HCT116 (cell line): ENCODE measurements at regions not wholly inside any gene's neighbourhood (a gene's known extent, or its start where the extent isn't known, plus 50 kb on each side); places are given as distances from the start of the nearest gene placed in this dataset.

Experiments
- ATAC-seq: fragments of 200-7000 bp; cut with Tn5 transposase; 2 replicates; pipeline ENCODE4 v1.9.1; 2020; ENCODE audit warnings: mild to moderate bottlenecking, moderate library complexity
- BruUV-seq: library from RNA; stranded (reverse); fragments of 400-500 nt; replicated peaks from 2 replicates; lab custom pipeline; 2021; lab: Mats Ljungman, UMichigan
- CTCF ChIA-PET: fragments of 300-600 bp; sonication (Branson Sonifier 250); formaldehyde crosslinking; loops from one replicate; lab custom pipeline; 2021; ENCODE audit warnings: antibody characterized with exemption; lab: Charles Lee
- POLR2A ChIA-PET: fragments of 300-600, 350-600 bp; sonication (Branson Sonifier 250); formaldehyde crosslinking; loops from one replicate; lab custom pipeline; 2021; ENCODE audit warnings: antibody characterized with exemption; lab: Charles Lee
- RAD21 ChIA-PET, 2 experiments: fragments of 300-600 bp; sonication (Branson Sonifier 250); formaldehyde crosslinking; loops; one replicate each; lab custom pipeline; 2023; ENCODE audit warnings: low total read pairs in 2 of 2; ENCODE audit not compliant: uncharacterized antibody in 2 of 2, unreplicated experiment in 2 of 2, low non-redundant PET in 1 of 2; lab: Charles Lee
- DNase-seq: peaks from one replicate; pipeline ENCODE4 v3.0.0-alpha.2; 2010; ENCODE audit warnings: low read depth, low spot score
- H2AFZ ChIP-seq: fragments of 200-600 bp; shearing (Covaris generic), sonication (generic); 2 replicates; pipeline ENCODE4 v1.6.1; 2017; ENCODE audit warnings: low read depth, mixed run types, mixed read lengths, antibody characterized with exemption, low read length; ENCODE audit not compliant: poor library complexity, severe bottlenecking
- H3K27ac ChIP-seq: 2 replicates; pipeline ENCODE4 v1.5.1; 2012; ENCODE audit warnings: low read depth, low read length
- H3K27me3 ChIP-seq: fragments of 200-600 bp; sonication (generic); 2 replicates; pipeline ENCODE4 v1.6.1; 2016; ENCODE audit warnings: mixed run types, low read length, mixed read lengths; ENCODE audit not compliant: insufficient read depth
- H3K36me3 ChIP-seq, 2 experiments: fragments of 200-500 bp in 1 of 2; fragments of 200-600 bp in 1 of 2; sonication (Bioruptor generic) in 1 of 2; sonication (generic) in 1 of 2; 2 replicates each; pipeline versions ENCODE4 v1.5.1 to v1.6.1; 2014 to 2016; ENCODE audit warnings: low read length in 2 of 2, inconsistent platforms in 1 of 2, mixed read lengths in 1 of 2, mixed run types in 1 of 2; ENCODE audit not compliant: insufficient read depth in 2 of 2, control insufficient read depth in 1 of 2
- H3K4me1 ChIP-seq, 2 experiments: fragments of 200-600 bp in 1 of 2; sonication (generic) in 1 of 2; 2 replicates each; pipeline versions ENCODE4 v1.5.1 to v1.6.1; 2012 to 2017; ENCODE audit warnings: low read length in 2 of 2, inconsistent platforms in 1 of 2, mild to moderate bottlenecking in 1 of 2, mixed read lengths in 1 of 2, mixed run types in 1 of 2, moderate library complexity in 1 of 2; ENCODE audit not compliant: insufficient read depth in 2 of 2, control insufficient read depth in 1 of 2
- H3K4me2 ChIP-seq: fragments of 200-600 bp; sonication (generic); 2 replicates; pipeline ENCODE4 v1.6.1; 2017; ENCODE audit warnings: mixed run types, low read length, mixed read lengths
- H3K4me3 ChIP-seq, 2 experiments: fragments of 200-600 bp in 1 of 2; sonication (generic) in 1 of 2; replicated peaks in 1 of 2; 2 replicates each; pipeline ENCODE4 v1.5.1; 2011 to 2016; ENCODE audit warnings: low read length in 2 of 2, control low read depth in 1 of 2, low read depth in 1 of 2, mild to moderate bottlenecking in 1 of 2, mixed read lengths in 1 of 2, mixed run types in 1 of 2
- H3K79me2 ChIP-seq: fragments of 200-600 bp; sonication (generic); 2 replicates; pipeline ENCODE4 v1.6.1; 2017; ENCODE audit warnings: mild to moderate bottlenecking, mixed run types, low read length, moderate library complexity, mixed read lengths; ENCODE audit not compliant: insufficient read depth
- H3K9ac ChIP-seq: fragments of 200-600 bp; sonication (generic); 2 replicates; pipeline ENCODE4 v1.6.1; 2016; ENCODE audit warnings: low read length, mixed read lengths
- H3K9me2 ChIP-seq: fragments of 200-600 bp; sonication (generic), shearing (Covaris generic); 2 replicates; pipeline ENCODE4 v1.6.1; 2017; ENCODE audit warnings: mixed run types, mild to moderate bottlenecking, moderate library complexity; ENCODE audit not compliant: insufficient read depth
- H3K9me3 ChIP-seq, 2 experiments: fragments of 200-500 bp in 1 of 2; fragments of 200-600 bp in 1 of 2; sonication (Bioruptor generic) in 1 of 2; sonication (generic) in 1 of 2; 2 replicates each; pipeline ENCODE4 v1.6.1; 2014 to 2017; ENCODE audit warnings: low read length in 2 of 2, mixed read lengths in 2 of 2, inconsistent platforms in 1 of 2, low read depth in 1 of 2, mild to moderate bottlenecking in 1 of 2, mixed run types in 1 of 2, moderate library complexity in 1 of 2; ENCODE audit not compliant: control insufficient read depth in 1 of 2, insufficient read depth in 1 of 2
- H4K20me1 ChIP-seq: fragments of 200-600 bp; sonication (generic), shearing (Covaris generic); 2 replicates; pipeline ENCODE4 v1.6.1; 2017; ENCODE audit warnings: mixed run types, mild to moderate bottlenecking, moderate library complexity; ENCODE audit not compliant: insufficient read depth
- CBX3 ChIP-seq: IDR thresholded peaks from 2 replicates; pipeline ENCODE4 v1.6.1; 2012; ENCODE audit warnings: low read depth
- CEBPB ChIP-seq: IDR thresholded peaks from 2 replicates; pipeline ENCODE4 v1.6.1; 2012; ENCODE audit warnings: low read depth
- CTCF ChIP-seq, 3 experiments: fragments of 200-600 bp in 1 of 3; sonication (generic) in 1 of 3; IDR thresholded peaks in 2 of 3; conservative IDR thresholded peaks in 1 of 3; 2 replicates each; pipeline ENCODE4 v1.5.1; 2012 to 2017; ENCODE audit warnings: low read depth in 2 of 3, low read length in 2 of 3, antibody characterized with exemption in 1 of 3, borderline replicate concordance in 1 of 3, control low read depth in 1 of 3, mild to moderate bottlenecking in 1 of 3, mixed read lengths in 1 of 3, mixed run types in 1 of 3, moderate library complexity in 1 of 3; ENCODE audit not compliant: insufficient read depth in 1 of 3
- MAX ChIP-seq: IDR thresholded peaks from 2 replicates; pipeline ENCODE4 v1.6.1; 2012
- REST ChIP-seq: IDR thresholded peaks from 2 replicates; pipeline ENCODE4 v1.6.1; 2012; ENCODE audit warnings: low read depth
- SP1 ChIP-seq: IDR thresholded peaks from 2 replicates; pipeline ENCODE4 v1.6.1; 2012; ENCODE audit warnings: low read depth
- SRF ChIP-seq: IDR thresholded peaks from 2 replicates; pipeline ENCODE4 v1.6.1; 2012; ENCODE audit warnings: low read depth
- TCF7L2 ChIP-seq: IDR thresholded peaks from 2 replicates; pipeline ENCODE4 v1.7.0; 2011; ENCODE audit warnings: borderline replicate concordance, inconsistent platforms; ENCODE audit not compliant: insufficient read depth, insufficient read length; ENCODE audit errors: extremely low read depth
- ZNF274 ChIP-seq: fragments of 200-500 bp; sonication (Bioruptor generic); IDR thresholded peaks from 2 replicates; pipeline ENCODE4 v1.6.1; 2014; ENCODE audit warnings: mild to moderate bottlenecking, low read depth, low read length, inconsistent platforms
- intact Hi-C: fragments of 100-400 bp; cut with micrococcal nuclease; formaldehyde crosslinking; loops from 2 replicates; pipeline ENCODE4 v1.10.0; 2022

- TF ChIP-seq TCF7L2 = no peak
- TF ChIP-seq REST = no peak
- TF ChIP-seq ZNF274 = no peak
Observed at GRCh38 chr12:77493302-77494168, 337.2 kb upstream of the NAV3 start (continued).

- no peak overlapping the region for H3K4me3 ChIP-seq
- no peaks in the 10 kb centered on the region for H4K20me1 ChIP-seq
- ChIA-PET RAD21 (no interaction called here), CTCF (no interaction called here), POLR2A (no interaction called here)
- H3K4me2 ChIP-seq = no peak overlapping the region
- DNase-seq (no peak), ATAC-seq (no peak)
- H3K9me2 ChIP-seq = no peaks in the 10 kb centered on the region
- no TSS peak for BruUV-seq
- H3K27ac ChIP-seq = no peak overlapping the region
- H2AFZ ChIP-seq = no peak overlapping the region
- no peaks in the 10 kb centered on the region for H3K9me3 ChIP-seq
- H3K36me3 ChIP-seq = no peaks in the 10 kb centered on the region
- no peaks in the 10 kb centered on the region for H3K27me3 ChIP-seq
- H3K9ac ChIP-seq = no peak overlapping the region
- H3K4me1 ChIP-seq = no peaks in the 10 kb centered on the region
- TF ChIP-seq CTCF (IDR thresholded peaks at IDR 0.05 in 2 of 3, conservative IDR thresholded peaks at IDR 0.05 in 1 of 3; ENCODE audit: borderline replicate concordance in 1 of 3, insufficient read depth in 1 of 3, low read depth in 2 of 3, low read length in 2 of 3) (no peak), SRF (no peak), CBX3 (no peak), CEBPB (no peak), MAX (no peak), TCF7L2 (no peak), SP1 (no peak)
- TF ChIP-seq, all 23 proteins: peak for 0
- no peaks in the 10 kb centered on the region for H3K79me2 ChIP-seq
- intact Hi-C loops = no loop called here
Observed at GRCh38 chr12:77492536-77492935, 338.2 kb upstream of the NAV3 start.
